Sciatic nerve (tissue), 2 donors: ENCODE measurements at regions not wholly inside any gene's neighbourhood (a gene's known extent, or its start where the extent isn't known, plus 50 kb on each side); places are given as distances from the start of the nearest gene placed in this dataset.
A peak's percentile ranks its signal among the peaks of the same experiment; 100 is the strongest.

ENCODE experiments used
- ATAC-seq: fragments of 200-7000 bp; cut with Tn5 transposase; one replicate; pipeline ENCODE4 v1.9.1; 2020; ENCODE audit warnings: mild to moderate bottlenecking, moderate library complexity
- DNase-seq: peaks from one replicate; pipeline ENCODE4 v3.0.0-alpha.2; 2020; ENCODE audit warnings: low spot score
- intact Hi-C: fragments of 100-400 bp; cut with DNase I; formaldehyde crosslinking; loops from one replicate; pipeline ENCODE4 v1.14.2; 2022
- donor health status: DM: no; HTN: no; CAD: no.
- donor health status: DM: no; HTN: no; CAD: no.

GRCh38 chr6:134866563-134866962 lies 83.3 kb downstream of the ALDH8A1 start:
- DNase-seq (no peak), ATAC-seq (no peak)
- intact Hi-C loops: no loop called here

GRCh38 chr6:134864558-134864957 lies 85.3 kb downstream of the ALDH8A1 start:
- ATAC-seq (no peak), DNase-seq (no peak)
- intact Hi-C loops: no loop called here

- ATAC-seq: no peak
- intact Hi-C loops: no loop called here
- no peak for DNase-seq
Observed at GRCh38 chr6:134863763-134864510, 86.0 kb downstream of the ALDH8A1 start.

GRCh38 chr6:134854366-134854765 lies 95.5 kb downstream of the ALDH8A1 start:
- ATAC-seq: no peak
- no peak for DNase-seq
- intact Hi-C loops: no loop called here

GRCh38 chr6:134853111-134854055 lies 96.5 kb downstream of the ALDH8A1 start:
- ATAC-seq: peak; percentile 74
- intact Hi-C loops: no loop called here
- no peak for DNase-seq

GRCh38 chr6:134851548-134851947 lies 98.4 kb downstream of the ALDH8A1 start:
- intact Hi-C loops: no loop called here
- ATAC-seq (no peak), DNase-seq (no peak)

GRCh38 chr6:134850721-134851305 lies 99.1 kb downstream of the ALDH8A1 start:
- intact Hi-C loops: no loop called here
- no peak for DNase-seq

GRCh38 chr6:134849920-134850447 lies 99.9 kb downstream of the ALDH8A1 start:
- ATAC-seq (no peak), DNase-seq (no peak)
- intact Hi-C loops: no loop called here

More at GRCh38 chr6:134850721-134851305, 99.1 kb downstream of the ALDH8A1 start:
- ATAC-seq: no peak

GRCh38 chr6:134848076-134848475 lies 101.8 kb downstream of the ALDH8A1 start:
- DNase-seq (no peak), ATAC-seq (no peak)
- intact Hi-C loops: no loop called here

GRCh38 chr6:134846865-134847264 lies 103.0 kb downstream of the ALDH8A1 start:
- no peak for DNase-seq
- ATAC-seq: no peak
- intact Hi-C loops: no loop called here

GRCh38 chr6:134846031-134846430 lies 103.9 kb downstream of the ALDH8A1 start:
- DNase-seq (no peak), ATAC-seq (no peak)
- intact Hi-C loops: no loop called here

- intact Hi-C loops: no loop called here
- ATAC-seq (no peak), DNase-seq (no peak)
Observed at GRCh38 chr6:134844120-134844519, 105.8 kb downstream of the ALDH8A1 start.

- DNase-seq (no peak), ATAC-seq (no peak)
- intact Hi-C loops: no loop called here
Observed at GRCh38 chr6:134840086-134840867, 109.6 kb downstream of the ALDH8A1 start.

- intact Hi-C loops: no loop called here
- DNase-seq (no peak), ATAC-seq (peak; percentile 76)
Observed at GRCh38 chr6:134835993-134836392, 113.9 kb downstream of the ALDH8A1 start.

GRCh38 chr6:134830940-134831339 lies 119.0 kb downstream of the ALDH8A1 start:
- ATAC-seq: no peak
- DNase-seq: no peak
- intact Hi-C loops: no loop called here

GRCh38 chr6:134830194-134830593 lies 119.7 kb downstream of the ALDH8A1 start:
- intact Hi-C loops: no loop called here
- DNase-seq (no peak), ATAC-seq (no peak)

GRCh38 chr6:134828641-134829040 lies 121.3 kb downstream of the ALDH8A1 start:
- DNase-seq: no peak
- ATAC-seq: no peak
- intact Hi-C loops: no loop called here

GRCh38 chr6:134826889-134827737 lies 122.8 kb downstream of the ALDH8A1 start:
- intact Hi-C loops: no loop called here
- ATAC-seq (peak; percentile 87), DNase-seq (peak; percentile 85)
